GM12873 (cell line): ENCODE measurements at regions not wholly inside any gene's neighbourhood (a gene's known extent, or its start where the extent isn't known, plus 50 kb on each side); places are given as distances from the start of the nearest gene placed in this dataset.

Experiments
- TF ChIP-seq, protein P1 (sequence below): IDR thresholded peaks from 2 replicates; pipeline ENCODE4 v1.5.1; 2012; ENCODE audit warnings: low read depth, mild to moderate bottlenecking, moderate library complexity, low read length, control low read depth; ENCODE audit not compliant: insufficient read depth; ENCODE audit errors: missing control alignments

DNA sequence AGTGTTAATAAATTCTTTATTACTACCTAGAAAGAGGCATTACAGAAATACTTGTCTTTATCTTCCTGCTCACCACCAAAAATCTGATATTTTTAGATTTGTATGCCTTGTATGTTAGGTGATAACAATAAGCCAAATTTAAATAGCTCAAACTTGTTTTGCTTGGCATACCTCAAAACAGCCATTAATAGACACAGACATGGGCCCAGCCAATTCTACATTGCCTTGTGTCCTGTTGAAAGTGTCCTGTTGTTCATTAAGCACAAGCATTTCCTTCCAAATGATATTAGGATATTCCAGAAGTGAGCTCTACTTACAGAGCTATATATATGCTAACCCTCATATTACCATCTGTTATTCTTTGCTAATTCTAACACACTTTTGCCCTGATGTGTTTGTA lies 438.6 kb upstream of the ZNF385D start:
- TF ChIP-seq, protein P1, sequence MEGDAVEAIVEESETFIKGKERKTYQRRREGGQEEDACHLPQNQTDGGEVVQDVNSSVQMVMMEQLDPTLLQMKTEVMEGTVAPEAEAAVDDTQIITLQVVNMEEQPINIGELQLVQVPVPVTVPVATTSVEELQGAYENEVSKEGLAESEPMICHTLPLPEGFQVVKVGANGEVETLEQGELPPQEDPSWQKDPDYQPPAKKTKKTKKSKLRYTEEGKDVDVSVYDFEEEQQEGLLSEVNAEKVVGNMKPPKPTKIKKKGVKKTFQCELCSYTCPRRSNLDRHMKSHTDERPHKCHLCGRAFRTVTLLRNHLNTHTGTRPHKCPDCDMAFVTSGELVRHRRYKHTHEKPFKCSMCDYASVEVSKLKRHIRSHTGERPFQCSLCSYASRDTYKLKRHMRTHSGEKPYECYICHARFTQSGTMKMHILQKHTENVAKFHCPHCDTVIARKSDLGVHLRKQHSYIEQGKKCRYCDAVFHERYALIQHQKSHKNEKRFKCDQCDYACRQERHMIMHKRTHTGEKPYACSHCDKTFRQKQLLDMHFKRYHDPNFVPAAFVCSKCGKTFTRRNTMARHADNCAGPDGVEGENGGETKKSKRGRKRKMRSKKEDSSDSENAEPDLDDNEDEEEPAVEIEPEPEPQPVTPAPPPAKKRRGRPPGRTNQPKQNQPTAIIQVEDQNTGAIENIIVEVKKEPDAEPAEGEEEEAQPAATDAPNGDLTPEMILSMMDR, result no peak

DNA sequence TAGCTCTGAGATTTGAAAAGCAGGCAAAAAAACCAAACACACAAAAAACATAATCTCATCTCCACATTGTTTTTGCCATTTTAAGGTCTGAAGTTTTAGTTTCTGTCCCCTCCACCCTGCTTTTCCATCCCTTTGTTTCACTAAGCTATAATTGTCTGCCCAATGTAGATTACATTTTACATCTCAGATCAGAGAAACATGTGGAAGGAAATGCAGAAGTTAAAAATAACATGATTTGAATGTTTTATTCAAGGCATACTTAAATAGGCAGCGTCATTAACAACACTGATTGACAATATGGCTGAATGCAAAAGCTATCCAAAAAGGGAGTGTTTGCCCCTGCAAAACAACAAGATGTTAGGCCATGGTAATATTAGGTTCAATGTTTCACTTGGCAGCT lies 448.1 kb upstream of the ZNF385D start:
- TF ChIP-seq, protein P1, result no peak

DNA sequence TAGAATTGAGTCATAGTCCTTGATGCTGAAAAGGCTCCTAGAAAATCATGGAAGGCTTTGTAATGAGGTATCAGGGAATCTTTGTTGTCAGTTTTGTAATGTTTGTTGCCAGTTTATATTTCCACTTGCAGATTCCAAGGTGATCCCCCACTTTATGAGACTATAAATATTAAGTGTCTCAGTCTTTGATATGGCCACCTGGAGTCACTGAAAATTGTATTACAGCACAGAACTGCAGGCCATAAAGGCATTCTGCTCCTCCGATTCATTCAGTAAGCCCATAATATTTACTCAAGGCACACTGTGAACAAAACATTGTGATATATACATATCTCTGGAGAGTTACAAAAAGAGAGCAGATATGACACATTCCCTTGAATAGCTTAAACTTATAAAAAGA lies 457.8 kb upstream of the ZNF385D start:
- TF ChIP-seq, protein P1, result no peak

DNA sequence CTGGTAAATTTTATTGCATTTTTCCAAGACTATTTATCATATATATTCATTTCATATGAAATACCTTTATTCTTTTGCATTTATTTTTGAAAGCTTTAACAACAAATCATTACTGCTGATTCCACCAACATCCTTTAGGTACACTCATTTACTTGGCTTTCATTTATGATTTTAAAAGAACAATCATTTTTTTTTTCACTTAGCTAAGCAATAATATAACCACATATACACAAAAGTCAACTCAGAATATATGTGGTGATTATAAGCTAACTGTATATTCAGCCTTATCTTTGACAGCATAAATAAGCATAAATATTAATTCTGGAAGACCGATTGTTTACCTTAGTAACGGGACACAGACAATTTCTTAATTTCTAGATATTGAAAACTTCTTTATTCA lies 458.6 kb upstream of the ZNF385D start:
- TF ChIP-seq, protein P1, result no peak

DNA sequence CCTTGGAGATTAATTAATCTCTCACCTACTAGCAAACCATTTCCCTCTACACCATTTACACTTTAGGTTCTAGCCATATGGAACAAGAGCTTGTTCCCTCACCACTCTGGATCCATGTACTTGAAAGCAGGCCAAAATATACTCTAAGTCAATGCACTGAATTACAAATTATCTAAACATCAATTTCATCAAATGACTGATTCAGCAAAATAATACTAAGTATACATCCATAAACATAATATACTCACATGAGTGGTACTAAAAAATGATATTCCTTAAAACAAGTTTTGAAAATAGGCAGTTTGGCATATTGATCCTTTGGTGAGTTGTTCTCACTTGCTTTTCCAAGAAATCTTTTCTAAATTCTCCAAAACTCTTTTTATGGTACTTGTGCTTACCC lies 459.7 kb upstream of the ZNF385D start:
- TF ChIP-seq, protein P1, result no peak

DNA sequence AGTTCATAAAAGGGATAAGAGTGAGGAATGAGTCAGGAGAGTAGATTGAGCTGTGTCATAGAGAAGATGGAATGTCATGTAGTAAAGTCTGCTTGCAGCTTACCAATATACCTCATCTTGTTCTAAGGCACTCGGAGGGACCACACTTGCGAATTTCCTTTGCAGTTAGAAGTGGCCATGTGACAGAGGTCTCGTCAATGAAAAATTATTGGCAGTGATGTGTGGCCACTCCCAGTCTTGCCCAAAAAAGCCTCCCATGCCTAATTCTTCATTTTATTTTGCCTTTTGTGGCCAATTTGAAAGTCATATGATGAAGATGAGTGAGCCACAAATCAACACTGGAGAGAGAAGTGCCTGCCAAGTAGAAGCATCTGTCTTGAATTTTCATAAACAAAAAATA lies 465.6 kb upstream of the ZNF385D start:
- TF ChIP-seq, protein P1, result no peak

DNA sequence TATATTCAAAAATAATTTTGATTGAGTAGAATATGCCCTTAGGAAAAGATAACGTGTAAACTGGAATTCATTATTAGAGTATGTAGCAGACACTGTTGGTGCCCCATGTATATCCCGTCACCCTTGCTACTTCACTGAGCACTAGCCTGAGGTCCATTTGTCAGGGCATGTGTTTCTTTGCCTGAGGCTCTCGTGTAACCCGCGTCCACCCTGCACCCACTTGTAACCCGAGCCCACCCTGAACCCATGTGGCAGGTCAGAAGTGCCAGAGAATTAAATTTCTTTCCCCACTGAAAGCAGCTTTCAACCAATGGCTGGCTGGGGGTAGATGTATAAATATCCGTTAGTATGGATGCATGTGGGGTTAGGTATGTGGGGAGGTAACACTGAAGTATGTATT lies 474.2 kb upstream of the ZNF385D start:
- TF ChIP-seq, protein P1, result no peak
